ENCODE measurements at regions not wholly inside any gene's neighbourhood (a gene's known extent, or its start where the extent isn't known, plus 50 kb on each side); places are given as distances from the start of the nearest gene placed in this dataset.

- TF ChIP-seq EZH2phosphoT487 (IDR thresholded peaks at IDR 0.05; ENCODE audit: borderline replicate concordance, low read depth, low read length): no peak
- TF ChIP-seq CTCF (conservative IDR thresholded peaks at IDR 0.05; ENCODE audit: low read length): no peak
- Histone ChIP-seq H3K9me3 (ENCODE audit: low read length) (no peaks in the 10 kb centered on the region), H3K79me2 (ENCODE audit: insufficient read depth, low read depth, low read length) (no peaks in the 10 kb centered on the region), H3K4me3 (ENCODE audit: low read depth, low read length, poor library complexity, severe bottlenecking) (no peak overlapping the region), H4K20me1 (ENCODE audit: insufficient read depth, low read length) (no peaks in the 10 kb centered on the region), H3K9me2 (ENCODE audit: insufficient read depth, low read length) (no peaks in the 10 kb centered on the region), H3K27ac (ENCODE audit: low read depth, low read length, poor library complexity, severe bottlenecking) (no peak overlapping the region), H3K36me3 (ENCODE audit: insufficient read depth, low read length) (no peaks in the 10 kb centered on the region), H2AFZ (ENCODE audit: low read length) (no peak overlapping the region), H3K4me2 (ENCODE audit: low read length) (no peak overlapping the region), H3K4me1 (ENCODE audit: insufficient read depth, low read length, poor library complexity, severe bottlenecking) (no peaks in the 10 kb centered on the region)
- no TSS peak for BruUV-seq (replicated peaks)
- intact Hi-C loops (cut with micrococcal nuclease; ENCODE audit: unreplicated experiment): no loop called here
- no peak for DNase-seq (ENCODE audit: low spot score)
- ChIA-PET POLR2A (interaction anchor here (0.6 kb wide), 1 partner anchor 46 kb away, joined by 4 read pairs; no protein-coding TSS in a partner anchor), CTCF (ENCODE audit: unreplicated experiment) (no interaction called here)
Measured at GRCh38 chr7:17682586-17682985, 257.7 kb downstream of the SNX13 start.

DNA sequence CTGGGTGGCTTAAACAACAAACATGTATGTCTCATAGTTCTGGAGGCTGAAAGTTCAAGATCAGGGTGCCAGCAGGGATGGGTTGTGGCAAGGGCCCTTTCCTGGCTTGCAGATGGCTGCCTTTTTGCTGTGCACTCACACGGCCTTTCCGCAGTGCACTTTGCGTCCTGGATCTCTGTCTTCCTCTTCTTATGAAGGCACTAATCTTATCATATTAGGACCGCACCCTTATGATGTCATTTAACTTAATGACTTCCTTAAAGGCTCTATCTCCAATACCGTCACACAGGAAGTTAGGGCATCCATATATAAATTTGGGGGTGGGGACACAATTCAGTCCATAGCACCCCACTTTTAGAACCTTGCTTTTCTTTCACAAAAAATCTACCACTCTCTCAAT, 255.2 kb downstream of the SNX13 start:
- POLR2A ChIA-PET: interaction anchor here (0.6 kb wide), 1 partner anchor 307 kb away, joined by 3 read pairs; no protein-coding TSS in a partner anchor
- CTCF ChIA-PET (ENCODE audit: unreplicated experiment): no interaction called here
- intact Hi-C loops (cut with micrococcal nuclease; ENCODE audit: unreplicated experiment): no loop called here
- Histone ChIP-seq H3K9me3 (ENCODE audit: low read length) (no peaks in the 10 kb centered on the region), H4K20me1 (ENCODE audit: insufficient read depth, low read length) (no peaks in the 10 kb centered on the region), H3K27ac (ENCODE audit: low read depth, low read length, poor library complexity, severe bottlenecking) (no peak overlapping the region), H3K4me3 (ENCODE audit: low read depth, low read length, poor library complexity, severe bottlenecking) (no peak overlapping the region), H3K4me1 (ENCODE audit: insufficient read depth, low read length, poor library complexity, severe bottlenecking) (no peaks in the 10 kb centered on the region), H3K4me2 (ENCODE audit: low read length) (no peak overlapping the region), H3K79me2 (ENCODE audit: insufficient read depth, low read depth, low read length) (no peaks in the 10 kb centered on the region), H3K36me3 (ENCODE audit: insufficient read depth, low read length) (no peaks in the 10 kb centered on the region), H2AFZ (ENCODE audit: low read length) (no peak overlapping the region), H3K9me2 (ENCODE audit: insufficient read depth, low read length) (no peaks in the 10 kb centered on the region)
- BruUV-seq (replicated peaks): no TSS peak
- no peak for DNase-seq (ENCODE audit: low spot score)
- TF ChIP-seq CTCF (conservative IDR thresholded peaks at IDR 0.05; ENCODE audit: low read length) (no peak), EZH2phosphoT487 (IDR thresholded peaks at IDR 0.05; ENCODE audit: borderline replicate concordance, low read depth, low read length) (no peak)

DNA sequence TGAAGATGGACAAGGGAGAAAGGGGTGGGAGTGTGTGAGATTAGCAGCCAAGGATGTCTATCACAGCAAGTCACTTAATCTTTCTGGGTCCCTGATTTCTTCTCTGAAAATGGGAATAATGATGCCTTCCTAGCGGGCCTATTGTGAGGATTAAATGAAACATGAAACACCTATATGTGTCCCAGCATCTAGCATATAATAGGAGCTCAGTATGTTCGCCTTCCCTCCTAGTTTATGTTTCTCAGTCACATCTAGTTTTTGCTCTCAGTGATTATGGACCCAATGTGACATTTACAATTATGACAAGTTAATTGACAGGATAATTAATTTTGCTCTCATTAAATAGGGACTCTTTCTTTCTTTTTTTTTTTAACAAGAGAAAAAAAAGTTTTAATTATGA, 252.9 kb downstream of the SNX13 start:
- CTCF ChIA-PET (ENCODE audit: unreplicated experiment): no interaction called here
- DNase-seq (ENCODE audit: low spot score): no peak
- Histone ChIP-seq H3K4me1 (ENCODE audit: insufficient read depth, low read length, poor library complexity, severe bottlenecking) (no peaks in the 10 kb centered on the region), H3K9me3 (ENCODE audit: low read length) (no peaks in the 10 kb centered on the region), H3K36me3 (ENCODE audit: insufficient read depth, low read length) (no peaks in the 10 kb centered on the region), H2AFZ (ENCODE audit: low read length) (no peak overlapping the region), H3K4me2 (ENCODE audit: low read length) (no peak overlapping the region), H3K9me2 (ENCODE audit: insufficient read depth, low read length) (no peaks in the 10 kb centered on the region), H3K27ac (ENCODE audit: low read depth, low read length, poor library complexity, severe bottlenecking) (no peak overlapping the region), H3K79me2 (ENCODE audit: insufficient read depth, low read depth, low read length) (no peaks in the 10 kb centered on the region), H4K20me1 (ENCODE audit: insufficient read depth, low read length) (no peaks in the 10 kb centered on the region), H3K4me3 (ENCODE audit: low read depth, low read length, poor library complexity, severe bottlenecking) (no peak overlapping the region)
- intact Hi-C loops (cut with micrococcal nuclease; ENCODE audit: unreplicated experiment): no loop called here
- POLR2A ChIA-PET: interaction anchor here (0.6 kb wide), 1 partner anchor 605 kb away, joined by 3 read pairs; no protein-coding TSS in a partner anchor
- no peak for TF ChIP-seq CTCF (conservative IDR thresholded peaks at IDR 0.05; ENCODE audit: low read length)
- no TSS peak for BruUV-seq (replicated peaks)

Measured in OCI-LY7 (cell line).